ENCODE measurements at regions not wholly inside any gene's neighbourhood (a gene's known extent, or its start where the extent isn't known, plus 50 kb on each side); places are given as distances from the start of the nearest gene placed in this dataset.

DNA sequence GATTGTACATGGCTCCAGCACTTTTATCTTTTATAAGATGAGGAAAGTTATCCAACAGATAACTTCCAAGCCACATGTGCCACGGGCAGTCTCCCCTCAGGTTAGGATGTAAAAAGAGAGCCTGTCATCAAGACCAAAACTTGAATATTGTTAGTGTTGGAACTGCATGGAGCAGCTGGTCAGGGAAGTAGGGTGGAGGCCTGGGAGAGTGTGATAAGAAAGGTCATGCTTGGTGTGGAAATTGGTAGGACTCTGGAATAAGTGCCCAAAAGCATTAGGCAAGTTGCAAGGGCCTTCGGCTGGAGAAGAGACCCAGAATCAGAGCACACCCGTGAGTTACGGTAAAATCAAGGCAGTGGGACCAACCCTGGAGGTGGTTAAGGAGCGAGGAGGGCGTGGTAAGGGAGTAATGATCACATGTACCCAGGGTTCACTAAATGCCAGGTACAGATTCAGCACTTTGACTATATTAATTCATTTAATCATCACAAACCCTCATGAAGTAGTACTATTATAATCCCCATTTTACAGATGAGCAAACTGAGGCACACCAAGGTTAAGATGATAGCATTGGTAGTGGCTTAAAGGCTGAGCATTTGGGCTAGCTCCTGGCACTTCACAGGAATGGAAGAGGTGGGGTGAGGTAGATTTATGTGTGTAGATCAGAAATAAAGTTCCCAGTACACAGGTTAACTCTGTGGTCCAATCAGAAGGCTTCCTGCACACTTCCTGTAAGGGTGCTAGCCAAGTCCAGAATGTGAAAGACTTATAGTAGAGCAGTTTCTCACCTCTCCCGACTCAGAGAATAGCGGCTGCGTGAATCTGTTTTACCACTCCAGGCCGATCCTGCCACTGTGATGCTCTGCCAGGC is 96.5 kb upstream of the ZNF608 start:
- H3K4me3 ChIP-seq (ENCODE audit: low read depth, poor library complexity, severe bottlenecking): no peak overlapping the region
- WGBS, 2 donors: 86 to 92% methylated on average over 10 of the region's 10 CpGs
- TF ChIP-seq POLR2A (IDR thresholded peaks at IDR 0.05): no peak
- TF ChIP-seq, protein P1, sequence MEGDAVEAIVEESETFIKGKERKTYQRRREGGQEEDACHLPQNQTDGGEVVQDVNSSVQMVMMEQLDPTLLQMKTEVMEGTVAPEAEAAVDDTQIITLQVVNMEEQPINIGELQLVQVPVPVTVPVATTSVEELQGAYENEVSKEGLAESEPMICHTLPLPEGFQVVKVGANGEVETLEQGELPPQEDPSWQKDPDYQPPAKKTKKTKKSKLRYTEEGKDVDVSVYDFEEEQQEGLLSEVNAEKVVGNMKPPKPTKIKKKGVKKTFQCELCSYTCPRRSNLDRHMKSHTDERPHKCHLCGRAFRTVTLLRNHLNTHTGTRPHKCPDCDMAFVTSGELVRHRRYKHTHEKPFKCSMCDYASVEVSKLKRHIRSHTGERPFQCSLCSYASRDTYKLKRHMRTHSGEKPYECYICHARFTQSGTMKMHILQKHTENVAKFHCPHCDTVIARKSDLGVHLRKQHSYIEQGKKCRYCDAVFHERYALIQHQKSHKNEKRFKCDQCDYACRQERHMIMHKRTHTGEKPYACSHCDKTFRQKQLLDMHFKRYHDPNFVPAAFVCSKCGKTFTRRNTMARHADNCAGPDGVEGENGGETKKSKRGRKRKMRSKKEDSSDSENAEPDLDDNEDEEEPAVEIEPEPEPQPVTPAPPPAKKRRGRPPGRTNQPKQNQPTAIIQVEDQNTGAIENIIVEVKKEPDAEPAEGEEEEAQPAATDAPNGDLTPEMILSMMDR (IDR thresholded peaks at IDR 0.05): no peak
- no peak for DNase-seq (ENCODE audit: low spot score in 2 of 2)
- intact Hi-C loops (cut with DNase I; ENCODE audit: low total_unique reads): no loop called here

DNA sequence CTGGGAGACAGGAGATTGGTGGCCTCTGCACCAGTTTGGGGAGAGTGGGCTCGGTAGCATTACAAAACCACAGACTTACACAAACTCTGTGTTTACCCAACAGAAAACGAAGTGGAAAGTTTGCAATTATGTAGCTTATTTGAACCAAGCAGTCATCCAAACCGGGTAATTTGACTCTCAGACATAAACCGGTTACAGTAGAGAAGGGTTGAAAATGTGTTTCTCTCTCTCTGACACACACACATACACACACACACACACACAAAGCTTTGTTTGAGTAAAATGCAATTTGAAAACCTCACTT is 97.1 kb upstream of the ZNF608 start:
- TF ChIP-seq, protein P1 (IDR thresholded peaks at IDR 0.05): no peak
- no peak for TF ChIP-seq POLR2A (IDR thresholded peaks at IDR 0.05)
- WGBS, 2 donors: 76 to 79% methylated on average over 4 of the region's 4 CpGs
- no peak for DNase-seq (ENCODE audit: low spot score in 2 of 2)
- no peak overlapping the region for H3K4me3 ChIP-seq (ENCODE audit: low read depth, poor library complexity, severe bottlenecking)
- intact Hi-C loops (cut with DNase I; ENCODE audit: low total_unique reads): no loop called here

GRCh38 chr5:124844371-124844920 is 98.0 kb upstream of the ZNF608 start:
- TF ChIP-seq POLR2A (IDR thresholded peaks at IDR 0.05): no peak
- TF ChIP-seq, protein P1 (IDR thresholded peaks at IDR 0.05): no peak
- no peak overlapping the region for H3K4me3 ChIP-seq (ENCODE audit: low read depth, poor library complexity, severe bottlenecking)
- intact Hi-C loops (cut with DNase I; ENCODE audit: low total_unique reads): no loop called here
- DNase-seq (ENCODE audit: low spot score in 2 of 2): no peak
- WGBS, 2 donors: 90 to 91% methylated on average over 9 of the region's 9 CpGs

DNA sequence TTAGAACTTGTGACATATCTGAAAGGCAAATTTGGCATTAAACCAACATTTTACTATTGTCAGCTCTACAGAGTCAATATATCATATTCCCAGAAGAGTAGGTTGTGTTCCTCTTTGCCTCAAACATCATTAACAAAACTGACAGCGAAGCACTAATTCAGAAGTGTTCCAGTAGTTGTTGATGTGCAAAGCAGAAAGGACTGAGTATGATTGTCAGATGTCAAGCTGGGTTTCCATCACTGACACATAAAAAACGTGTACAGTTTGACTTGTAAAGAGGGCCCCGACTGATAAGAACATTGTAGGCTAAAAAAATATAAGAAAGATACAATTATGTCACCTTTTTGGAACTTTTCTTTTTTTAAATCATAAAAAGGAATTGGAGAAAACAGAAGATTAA is 101.5 kb upstream of the ZNF608 start:
- no peak for TF ChIP-seq POLR2A (IDR thresholded peaks at IDR 0.05)
- TF ChIP-seq, protein P1 (IDR thresholded peaks at IDR 0.05): no peak
- no peak for DNase-seq (ENCODE audit: low spot score in 2 of 2)
- 77 to 88% methylated on average over 3 of the region's 3 CpGs for WGBS, 2 donors
- intact Hi-C loops (cut with DNase I; ENCODE audit: low total_unique reads): no loop called here
- H3K4me3 ChIP-seq (ENCODE audit: low read depth, poor library complexity, severe bottlenecking): no peak overlapping the region

DNA sequence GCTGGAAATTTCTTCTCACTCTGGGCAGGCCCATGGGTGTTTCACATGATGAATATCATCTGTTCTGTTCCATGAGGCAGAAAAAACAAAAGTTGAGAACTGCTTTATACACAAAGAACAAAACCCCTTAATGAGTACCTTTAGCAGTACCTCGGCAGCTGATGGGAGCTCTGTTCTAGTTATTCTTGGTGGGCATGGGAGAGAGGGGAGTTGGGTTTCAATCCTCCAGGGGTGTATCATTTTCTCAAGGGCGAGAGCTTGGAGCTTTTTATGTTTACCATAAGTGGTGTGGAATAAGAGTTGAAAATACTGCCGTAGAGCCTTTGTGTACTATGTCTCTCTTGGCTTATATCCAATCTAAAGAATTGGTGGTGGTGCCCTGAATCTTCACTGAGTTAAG is 103.3 kb upstream of the ZNF608 start:
- 76 to 82% methylated on average over 3 of the region's 3 CpGs for WGBS, 2 donors
- intact Hi-C loops (cut with DNase I; ENCODE audit: low total_unique reads): no loop called here
- TF ChIP-seq, protein P1 (IDR thresholded peaks at IDR 0.05): no peak
- TF ChIP-seq POLR2A (IDR thresholded peaks at IDR 0.05): no peak

More for the DNA sequence above, 103.3 kb upstream of the ZNF608 start:
- DNase-seq (ENCODE audit: low spot score in 2 of 2): no peak
- H3K4me3 ChIP-seq (ENCODE audit: low read depth, poor library complexity, severe bottlenecking): no peak overlapping the region

Measured in lower leg skin (tissue), 4 donors.